GM12891 (cell line): ENCODE measurements at regions not wholly inside any gene's neighbourhood (a gene's known extent, or its start where the extent isn't known, plus 50 kb on each side); places are given as distances from the start of the nearest gene placed in this dataset.

Source experiments
- POLR2A ChIP-seq: IDR thresholded peaks from 2 replicates; pipeline ENCODE4 v1.6.1; 2011; ENCODE audit warnings: low read depth, low read length, control low read depth
- POLR2AphosphoS5 ChIP-seq: IDR thresholded peaks from 2 replicates; pipeline ENCODE4 v1.6.1; 2011; ENCODE audit warnings: low read depth, low read length, control low read depth

- TF ChIP-seq POLR2A (no peak), POLR2AphosphoS5 (no peak)
Observed at GRCh38 chr4:60223208-60223923, 976.8 kb upstream of the ADGRL3 start.
